Inflammatory macrophage treated with lipopolysaccharide for 1 hour (primary cell): ENCODE measurements at regions not wholly inside any gene's neighbourhood (a gene's known extent, or its start where the extent isn't known, plus 50 kb on each side); places are given as distances from the start of the nearest gene placed in this dataset.

ENCODE experiments used
- DNase-seq, 2 donors: peaks; one replicate each; pipeline ENCODE4 v3.0.0-alpha.2; 2020 to 2022

DNA sequence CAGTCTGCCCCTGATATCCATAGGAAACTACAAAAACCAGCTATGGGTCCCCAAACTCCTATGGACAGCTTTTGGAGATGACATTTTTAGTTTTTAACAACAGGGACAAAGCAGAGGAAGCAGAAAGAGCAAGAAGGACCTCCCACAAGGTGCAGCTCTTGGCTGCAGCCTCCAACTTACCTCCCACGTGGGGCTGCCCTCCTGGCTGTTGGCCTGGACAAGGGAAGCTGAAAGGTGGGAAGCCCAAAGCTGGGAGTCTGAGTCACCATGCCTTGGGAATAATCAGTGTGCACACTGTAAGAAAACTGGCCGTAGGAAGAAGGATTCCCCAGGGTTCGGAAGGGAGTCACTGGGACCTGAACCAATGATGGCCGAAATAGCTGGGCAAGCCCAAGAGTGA lies 51.8 kb upstream of the PAX1 start:
- DNase-seq = no peak

DNA sequence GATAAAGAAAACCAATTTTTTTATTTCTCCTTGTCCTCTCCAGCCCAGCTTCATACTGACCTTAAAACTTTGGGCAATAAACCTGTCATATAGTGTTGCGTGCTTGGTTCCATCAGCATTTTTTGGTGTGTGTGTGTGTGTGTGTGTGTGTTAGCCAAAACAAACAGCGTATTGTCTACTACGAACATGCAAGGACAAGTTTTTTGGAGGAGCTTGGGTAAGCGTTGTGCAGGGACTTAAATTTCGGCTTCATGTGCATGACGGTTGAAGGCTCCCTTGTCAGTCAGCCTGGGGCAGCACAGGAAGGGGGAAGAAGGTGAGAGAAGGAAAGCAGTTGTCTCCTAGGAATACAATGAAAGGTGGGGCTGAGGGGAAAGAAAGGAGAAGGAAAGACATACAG lies 62.0 kb upstream of the PAX1 start:
- DNase-seq = no peak

DNA sequence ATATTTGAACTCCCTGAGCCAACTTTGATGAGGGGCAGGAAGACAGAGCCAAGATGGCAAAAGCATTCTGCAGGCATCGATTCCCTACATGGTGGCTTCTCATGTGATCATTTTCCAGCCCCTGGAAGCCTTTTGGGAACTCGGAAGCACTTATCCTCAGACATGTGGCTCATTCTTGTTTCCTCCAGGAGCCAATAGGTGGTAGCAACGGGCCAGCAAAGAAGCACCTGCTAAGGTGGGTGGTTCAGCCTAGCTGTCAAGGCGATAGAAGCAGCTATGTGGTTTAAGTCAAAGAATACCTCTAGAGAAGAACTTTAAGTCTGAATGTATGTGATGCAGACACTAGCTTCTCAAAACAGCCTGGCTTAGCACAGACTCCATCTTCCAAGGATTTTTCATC lies 64.9 kb upstream of the PAX1 start:
- DNase-seq = no peak

- DNase-seq = no peak
Measured at GRCh38 chr20:21633829-21634228, 71.6 kb upstream of the PAX1 start.

DNA sequence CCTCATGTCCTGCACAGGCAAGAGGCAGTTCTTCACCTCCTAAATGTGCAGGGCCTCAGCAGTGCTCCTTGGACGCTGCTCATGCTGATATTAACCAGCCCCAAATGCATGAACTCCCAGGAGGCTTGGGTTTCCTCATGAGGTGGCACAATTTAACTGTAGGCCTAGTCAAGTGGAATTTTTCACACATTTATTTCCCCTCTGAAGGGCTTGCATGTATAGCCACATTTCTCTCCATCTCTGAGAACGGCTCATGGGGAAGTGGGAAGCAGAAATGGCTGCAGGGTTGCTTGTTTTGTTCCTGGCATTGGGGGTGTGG lies 72.8 kb upstream of the PAX1 start:
- no peak for DNase-seq

- DNase-seq = no peak
Measured at GRCh38 chr20:21632031-21632734, 73.3 kb upstream of the PAX1 start.

GRCh38 chr20:21628800-21629199 lies 76.7 kb upstream of the PAX1 start:
- no peak for DNase-seq

DNA sequence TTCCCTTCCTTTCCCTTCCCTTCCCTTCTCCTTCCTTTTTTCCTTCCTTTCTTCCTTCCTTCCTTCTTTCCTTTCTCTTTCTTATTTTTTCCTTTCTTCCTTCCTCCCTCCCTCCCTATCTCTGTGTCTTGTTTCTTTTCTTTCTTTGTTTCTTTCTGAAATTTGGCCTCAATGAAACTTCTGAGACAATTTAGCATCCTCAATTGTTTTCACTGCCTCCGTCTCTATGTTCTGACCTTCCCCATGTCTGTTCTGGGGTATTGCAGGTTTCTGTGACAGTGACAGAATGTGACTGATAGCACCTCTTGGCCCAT lies 81.7 kb upstream of the PAX1 start:
- no peak for DNase-seq

- DNase-seq = peak; percentile 2 to 10
Measured at GRCh38 chr20:21623074-21623780, 82.2 kb upstream of the PAX1 start.

DNA sequence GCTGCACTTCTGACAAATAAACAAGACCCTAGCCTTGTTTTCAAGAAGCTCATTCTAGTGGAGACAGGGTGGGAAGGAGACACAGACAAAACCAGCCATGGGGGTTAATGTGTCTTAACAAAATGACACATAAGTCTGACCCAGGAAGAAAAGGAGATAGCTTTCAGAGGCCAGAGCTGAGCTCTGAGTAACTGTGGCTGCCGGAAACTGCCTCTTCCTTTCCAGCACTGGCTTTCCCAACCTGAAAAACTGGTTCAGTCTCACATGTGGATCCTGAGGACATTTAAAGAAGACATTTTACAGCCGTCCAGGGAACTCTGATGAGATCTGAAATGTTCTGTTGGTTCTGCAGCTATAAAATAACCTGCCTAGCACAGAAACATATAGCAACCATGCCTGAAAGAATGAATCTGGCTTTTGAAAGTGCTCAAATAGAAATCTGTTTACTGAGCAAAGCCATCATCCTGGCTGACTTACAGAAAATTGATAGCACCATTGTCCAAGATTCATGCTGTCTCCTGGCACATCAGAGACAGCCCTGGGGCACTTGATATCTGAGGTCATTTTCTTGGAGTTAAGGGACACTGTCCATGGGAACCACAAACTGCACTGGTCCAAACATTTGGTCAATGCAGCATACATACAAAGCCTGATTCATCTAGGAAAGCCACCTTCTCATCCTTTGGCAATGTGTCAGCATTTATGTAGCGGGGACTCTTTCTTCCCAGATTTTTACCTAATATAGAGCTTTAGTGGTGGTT lies 83.2 kb upstream of the PAX1 start:
- no peak for DNase-seq

- DNase-seq = no peak
Measured at GRCh38 chr20:21618759-21619416, 86.6 kb upstream of the PAX1 start.

- DNase-seq = peak; percentile 6 to 25
Measured at GRCh38 chr20:21615617-21616080, 89.8 kb upstream of the PAX1 start.

- DNase-seq = no peak
Measured at GRCh38 chr20:21614980-21615379, 90.5 kb upstream of the PAX1 start.

- no peak for DNase-seq
Measured at GRCh38 chr20:21613512-21613911, 92.0 kb upstream of the PAX1 start.

DNA sequence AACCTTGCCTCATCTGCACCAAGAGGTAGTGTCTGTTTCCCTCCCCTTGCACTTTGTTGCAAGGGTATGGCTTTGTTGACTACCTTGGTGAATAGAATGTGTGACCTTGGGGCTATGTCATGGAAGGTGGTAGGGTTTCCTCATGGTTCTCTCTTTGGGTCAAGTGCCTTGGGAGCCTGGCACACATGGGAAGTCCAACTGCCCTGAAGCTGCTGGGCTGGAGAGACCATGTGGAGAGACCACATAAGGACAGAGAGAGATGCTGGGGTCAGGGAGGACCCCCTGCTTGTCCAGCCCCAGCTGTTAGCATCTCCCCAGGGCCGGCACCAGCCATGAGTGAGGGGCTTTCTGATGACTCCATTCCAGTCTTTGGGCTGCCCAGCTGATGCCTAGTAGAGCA lies 95.5 kb upstream of the PAX1 start:
- DNase-seq = no peak

- no peak for DNase-seq
Measured at GRCh38 chr20:21609221-21609620, 95.4 kb upstream of the NKX2-2 start.

GRCh38 chr20:21608777-21609176 lies 94.9 kb upstream of the NKX2-2 start:
- DNase-seq = no peak

GRCh38 chr20:21607971-21608725 lies 94.3 kb upstream of the NKX2-2 start:
- DNase-seq = no peak

GRCh38 chr20:21601799-21602198 lies 87.9 kb upstream of the NKX2-2 start:
- DNase-seq = no peak

- no peak for DNase-seq
Measured at GRCh38 chr20:21586682-21587081, 72.8 kb upstream of the NKX2-2 start.

GRCh38 chr20:21583486-21584168 lies 69.8 kb upstream of the NKX2-2 start:
- no peak for DNase-seq

- no peak for DNase-seq
Measured at GRCh38 chr20:21577551-21577950, 63.7 kb upstream of the NKX2-2 start.
